A673 (cell line): ENCODE measurements at regions not wholly inside any gene's neighbourhood (a gene's known extent, or its start where the extent isn't known, plus 50 kb on each side); places are given as distances from the start of the nearest gene placed in this dataset.

Experiments used
- EZH2 ChIP-seq: fragments of 200-600 bp; sonication (generic); IDR thresholded peaks from 2 replicates; pipeline ENCODE4 v1.6.1; 2017; ENCODE audit warnings: borderline replicate concordance, low read depth, mild to moderate bottlenecking, mixed read lengths, antibody characterized with exemption, low read length; ENCODE audit not compliant: poor library complexity, severe bottlenecking
- TF ChIP-seq, protein P1 (sequence below): fragments of 300-800, 200-600 bp; sonication (generic); conservative IDR thresholded peaks from 2 replicates; pipeline ENCODE4 v1.5.1; 2017; ENCODE audit warnings: low read depth, mild to moderate bottlenecking, antibody characterized with exemption, low read length, moderate library complexity, mixed read lengths

DNA sequence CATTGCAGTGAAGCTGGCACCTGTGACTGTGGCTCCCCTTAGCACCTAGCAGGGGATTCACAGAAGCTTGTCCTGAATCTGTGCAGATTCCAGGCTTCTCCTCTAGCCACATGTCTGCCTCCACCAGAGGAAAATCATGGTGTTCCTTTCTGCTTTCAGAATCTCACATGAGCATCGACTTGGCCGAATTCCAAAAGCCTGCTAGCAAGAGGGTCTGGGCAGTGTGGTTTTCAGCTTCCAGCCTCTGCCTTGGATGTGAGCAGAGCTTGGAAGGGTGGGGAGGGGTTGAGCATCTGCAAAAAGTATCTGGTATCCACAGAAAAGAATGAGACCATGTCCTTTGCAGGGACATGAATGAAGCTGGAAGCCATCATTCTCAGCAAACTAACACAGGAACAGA lies 911.1 kb downstream of the TBC1D22A start:
- TF ChIP-seq, protein P1, sequence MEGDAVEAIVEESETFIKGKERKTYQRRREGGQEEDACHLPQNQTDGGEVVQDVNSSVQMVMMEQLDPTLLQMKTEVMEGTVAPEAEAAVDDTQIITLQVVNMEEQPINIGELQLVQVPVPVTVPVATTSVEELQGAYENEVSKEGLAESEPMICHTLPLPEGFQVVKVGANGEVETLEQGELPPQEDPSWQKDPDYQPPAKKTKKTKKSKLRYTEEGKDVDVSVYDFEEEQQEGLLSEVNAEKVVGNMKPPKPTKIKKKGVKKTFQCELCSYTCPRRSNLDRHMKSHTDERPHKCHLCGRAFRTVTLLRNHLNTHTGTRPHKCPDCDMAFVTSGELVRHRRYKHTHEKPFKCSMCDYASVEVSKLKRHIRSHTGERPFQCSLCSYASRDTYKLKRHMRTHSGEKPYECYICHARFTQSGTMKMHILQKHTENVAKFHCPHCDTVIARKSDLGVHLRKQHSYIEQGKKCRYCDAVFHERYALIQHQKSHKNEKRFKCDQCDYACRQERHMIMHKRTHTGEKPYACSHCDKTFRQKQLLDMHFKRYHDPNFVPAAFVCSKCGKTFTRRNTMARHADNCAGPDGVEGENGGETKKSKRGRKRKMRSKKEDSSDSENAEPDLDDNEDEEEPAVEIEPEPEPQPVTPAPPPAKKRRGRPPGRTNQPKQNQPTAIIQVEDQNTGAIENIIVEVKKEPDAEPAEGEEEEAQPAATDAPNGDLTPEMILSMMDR: no peak
- TF ChIP-seq EZH2: no peak
